Activated CD4-positive, alpha-beta T cell treated with anti-CD3 and anti-CD28 coated beads, Interleukin-2, amount 50 U/mL, for 48 hours (primary cell): ENCODE measurements at regions not wholly inside any gene's neighbourhood (a gene's known extent, or its start where the extent isn't known, plus 50 kb on each side); places are given as distances from the start of the nearest gene placed in this dataset.

Experiments used
- DNase-seq, 2 experiments: peaks; one replicate each; pipeline ENCODE4 v3.0.0-alpha.2; 2020

- no peak for DNase-seq
These were observed 182.8 kb upstream of the GDNF start for GRCh38 chr5:38022631-38023030.

GRCh38 chr5:38018016-38018415 lies 178.2 kb upstream of the GDNF start:
- no peak for DNase-seq

- DNase-seq: no peak
These were observed 173.3 kb upstream of the GDNF start for GRCh38 chr5:38013107-38013506.

- DNase-seq: no peak
These were observed 171.9 kb upstream of the GDNF start for GRCh38 chr5:38011668-38012188.

- DNase-seq: no peak
These were observed 170.0 kb upstream of the GDNF start for GRCh38 chr5:38009749-38010358.

- DNase-seq: no peak
These were observed 168.4 kb upstream of the GDNF start for GRCh38 chr5:38008198-38008597.

GRCh38 chr5:37999593-37999992 lies 159.8 kb upstream of the GDNF start:
- no peak for DNase-seq

GRCh38 chr5:37996918-37997317 lies 157.1 kb upstream of the GDNF start:
- no peak for DNase-seq

- DNase-seq: no peak
These were observed 154.9 kb upstream of the GDNF start for GRCh38 chr5:37994729-37995128.

GRCh38 chr5:37991301-37992299 lies 151.8 kb upstream of the GDNF start:
- DNase-seq: no peak

- no peak for DNase-seq
These were observed 150.0 kb upstream of the GDNF start for GRCh38 chr5:37989884-37990283.

- no peak for DNase-seq
These were observed 148.7 kb upstream of the GDNF start for GRCh38 chr5:37988454-37989046.

GRCh38 chr5:37984300-37984699 lies 144.5 kb upstream of the GDNF start:
- no peak for DNase-seq

GRCh38 chr5:37983463-37983862 lies 143.6 kb upstream of the GDNF start:
- DNase-seq: no peak

GRCh38 chr5:37979559-37979958 lies 139.7 kb upstream of the GDNF start:
- DNase-seq: no peak

- no peak for DNase-seq
These were observed 135.7 kb upstream of the GDNF start for GRCh38 chr5:37975531-37975930.

GRCh38 chr5:37971483-37972024 lies 131.7 kb upstream of the GDNF start:
- no peak for DNase-seq

- DNase-seq: no peak
These were observed 127.0 kb upstream of the GDNF start for GRCh38 chr5:37966871-37967270.

GRCh38 chr5:37966291-37966690 lies 126.5 kb upstream of the GDNF start:
- DNase-seq: no peak

GRCh38 chr5:37962389-37962788 lies 122.5 kb upstream of the GDNF start:
- no peak for DNase-seq

- no peak for DNase-seq
These were observed 117.4 kb upstream of the GDNF start for GRCh38 chr5:37957218-37957617.

- DNase-seq: no peak
These were observed 115.9 kb upstream of the GDNF start for GRCh38 chr5:37955748-37956147.

GRCh38 chr5:37954561-37954960 lies 114.7 kb upstream of the GDNF start:
- no peak for DNase-seq
